HEK293T (cell line): ENCODE measurements at regions not wholly inside any gene's neighbourhood (a gene's known extent, or its start where the extent isn't known, plus 50 kb on each side); places are given as distances from the start of the nearest gene placed in this dataset.

Experiments
- ELF4 ChIP-seq: fragments of 450-650 bp; IDR thresholded peaks from 2 replicates; pipeline ENCODE4 v1.6.1; 2017; ENCODE audit warnings: antibody characterized with exemption
- FOXM1 ChIP-seq: fragments of 450-650 bp; IDR thresholded peaks from 2 replicates; pipeline ENCODE4 v1.6.1; 2017; ENCODE audit warnings: mild to moderate bottlenecking, borderline replicate concordance

GRCh38 chr3:28081533-28081947 lies 159.9 kb upstream of the CMC1 start:
- TF ChIP-seq FOXM1, result no peak
- TF ChIP-seq ELF4, result no peak
